Vagina (tissue), 2 donors: ENCODE measurements at regions not wholly inside any gene's neighbourhood (a gene's known extent, or its start where the extent isn't known, plus 50 kb on each side); places are given as distances from the start of the nearest gene placed in this dataset.

Source experiments
- DNase-seq, 2 donors: peaks; one replicate each; pipeline ENCODE4 v3.0.0-alpha.2; 2017; ENCODE audit errors: extremely low spot score in 2 of 2
- H3K27ac ChIP-seq: fragments of 200-600 bp; sonication (generic); one replicate; pipeline ENCODE4 v1.5.1; 2019
- H3K27me3 ChIP-seq: fragments of 200-600 bp; sonication (generic); one replicate; pipeline ENCODE4 v1.5.1; 2019
- H3K36me3 ChIP-seq, 2 donors: fragments of 200-600 bp; sonication (generic); one replicate each; pipeline ENCODE4 v1.5.1; 2017 to 2019
- H3K4me1 ChIP-seq: fragments of 200-600 bp; sonication (generic); one replicate; pipeline ENCODE4 v1.5.1; 2019
- H3K4me3 ChIP-seq, 2 donors: fragments of 200-600 bp; sonication (generic); 1 replicate in 1 of 2; 2 replicates in 1 of 2; pipeline ENCODE4 v1.5.1; 2016 to 2019
- H3K9me3 ChIP-seq: fragments of 200-600 bp; sonication (generic); one replicate; pipeline ENCODE4 v1.5.1; 2019
- POLR2A ChIP-seq, 2 donors: fragments of 450-650 bp; IDR thresholded peaks; one replicate each; pipeline ENCODE4 v1.6.1; 2017; ENCODE audit warnings: antibody characterized with exemption in 2 of 2, mild to moderate bottlenecking in 2 of 2, moderate library complexity in 2 of 2
- POLR2AphosphoS5 ChIP-seq, 2 donors: sonication (generic); formaldehyde crosslinking; IDR thresholded peaks; one replicate each; pipeline ENCODE4 v1.9.0; 2017; ENCODE audit warnings: antibody characterized with exemption in 2 of 2, mild to moderate bottlenecking in 2 of 2, low read depth in 1 of 2; ENCODE audit not compliant: insufficient read depth in 1 of 2
- intact Hi-C: fragments of 100-400 bp; cut with DNase I; formaldehyde crosslinking; loops from one replicate; pipeline ENCODE4 v1.15.1; 2023
- TF ChIP-seq, protein P1 (sequence below), 3 experiments: fragments of 450-650 bp in 2 of 3; fragments of 200-600 bp in 1 of 3; sonication (generic) in 1 of 3; IDR thresholded peaks; one replicate each; pipeline ENCODE4 v1.5.1; 2017 to 2019; ENCODE audit warnings: antibody characterized with exemption in 3 of 3, mild to moderate bottlenecking in 2 of 3, moderate library complexity in 2 of 3

DNA sequence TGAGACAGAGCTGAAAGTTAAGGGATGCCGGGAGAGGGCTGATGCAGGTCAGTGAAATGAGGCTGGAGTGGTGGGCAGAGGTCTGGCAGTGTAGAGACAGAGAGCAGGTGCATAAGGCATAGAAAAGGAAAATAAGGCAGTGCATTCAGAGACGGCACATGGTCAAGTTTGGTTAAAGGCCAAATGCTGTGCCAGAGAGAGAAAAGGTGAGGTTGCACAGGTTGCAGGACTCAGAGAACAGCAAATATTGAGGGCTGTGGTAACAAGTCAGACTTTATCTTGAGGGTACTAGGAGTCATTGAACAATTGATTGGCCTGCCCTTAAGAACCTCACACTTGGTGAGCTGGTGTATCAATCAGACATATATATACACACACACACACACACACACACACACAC is 102.9 kb upstream of the TSHZ2 start:
- Histone ChIP-seq H3K36me3 (no peaks in the 10 kb centered on the region), H3K9me3 (no peaks in the 10 kb centered on the region), H3K27ac (no peak overlapping the region), H3K4me1 (no peaks in the 10 kb centered on the region), H3K27me3 (no peaks in the 10 kb centered on the region), H3K4me3 (no peak overlapping the region)
- TF ChIP-seq, protein P1, sequence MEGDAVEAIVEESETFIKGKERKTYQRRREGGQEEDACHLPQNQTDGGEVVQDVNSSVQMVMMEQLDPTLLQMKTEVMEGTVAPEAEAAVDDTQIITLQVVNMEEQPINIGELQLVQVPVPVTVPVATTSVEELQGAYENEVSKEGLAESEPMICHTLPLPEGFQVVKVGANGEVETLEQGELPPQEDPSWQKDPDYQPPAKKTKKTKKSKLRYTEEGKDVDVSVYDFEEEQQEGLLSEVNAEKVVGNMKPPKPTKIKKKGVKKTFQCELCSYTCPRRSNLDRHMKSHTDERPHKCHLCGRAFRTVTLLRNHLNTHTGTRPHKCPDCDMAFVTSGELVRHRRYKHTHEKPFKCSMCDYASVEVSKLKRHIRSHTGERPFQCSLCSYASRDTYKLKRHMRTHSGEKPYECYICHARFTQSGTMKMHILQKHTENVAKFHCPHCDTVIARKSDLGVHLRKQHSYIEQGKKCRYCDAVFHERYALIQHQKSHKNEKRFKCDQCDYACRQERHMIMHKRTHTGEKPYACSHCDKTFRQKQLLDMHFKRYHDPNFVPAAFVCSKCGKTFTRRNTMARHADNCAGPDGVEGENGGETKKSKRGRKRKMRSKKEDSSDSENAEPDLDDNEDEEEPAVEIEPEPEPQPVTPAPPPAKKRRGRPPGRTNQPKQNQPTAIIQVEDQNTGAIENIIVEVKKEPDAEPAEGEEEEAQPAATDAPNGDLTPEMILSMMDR (IDR thresholded peaks at IDR 0.05): no peak
- TF ChIP-seq POLR2AphosphoS5 (IDR thresholded peaks at IDR 0.05; ENCODE audit: insufficient read depth in 1 of 2, low read depth in 1 of 2) (no peak), POLR2A (IDR thresholded peaks at IDR 0.05) (no peak)
- intact Hi-C loops: no loop called here
- no peak for DNase-seq

DNA sequence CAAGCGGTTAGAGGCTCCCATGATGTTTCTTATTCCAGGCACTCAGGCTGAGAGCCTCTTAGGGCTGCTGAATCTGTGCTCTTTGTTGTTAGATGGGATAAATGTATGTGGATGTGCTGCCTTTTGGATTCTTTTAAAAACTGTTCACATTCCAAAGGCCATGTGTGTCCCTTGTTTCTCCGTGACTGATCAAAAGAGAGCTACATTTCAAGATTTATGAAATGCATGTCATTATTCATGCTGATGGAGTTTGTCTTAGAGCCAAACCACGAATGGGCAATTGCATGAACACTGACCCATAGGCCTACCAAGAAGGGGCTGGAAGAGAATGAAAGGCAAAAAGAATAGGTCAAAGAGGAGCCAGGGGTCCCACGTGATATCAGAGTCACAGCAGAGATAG is 104.9 kb upstream of the TSHZ2 start:
- Histone ChIP-seq H3K36me3 (no peaks in the 10 kb centered on the region), H3K4me1 (no peaks in the 10 kb centered on the region), H3K9me3 (no peaks in the 10 kb centered on the region), H3K27me3 (no peaks in the 10 kb centered on the region), H3K27ac (no peak overlapping the region), H3K4me3 (no peak overlapping the region)
- no peak for DNase-seq
- TF ChIP-seq POLR2A (IDR thresholded peaks at IDR 0.05) (no peak), POLR2AphosphoS5 (IDR thresholded peaks at IDR 0.05; ENCODE audit: insufficient read depth in 1 of 2, low read depth in 1 of 2) (no peak)
- TF ChIP-seq, protein P1 (IDR thresholded peaks at IDR 0.05): no peak
- intact Hi-C loops: no loop called here

DNA sequence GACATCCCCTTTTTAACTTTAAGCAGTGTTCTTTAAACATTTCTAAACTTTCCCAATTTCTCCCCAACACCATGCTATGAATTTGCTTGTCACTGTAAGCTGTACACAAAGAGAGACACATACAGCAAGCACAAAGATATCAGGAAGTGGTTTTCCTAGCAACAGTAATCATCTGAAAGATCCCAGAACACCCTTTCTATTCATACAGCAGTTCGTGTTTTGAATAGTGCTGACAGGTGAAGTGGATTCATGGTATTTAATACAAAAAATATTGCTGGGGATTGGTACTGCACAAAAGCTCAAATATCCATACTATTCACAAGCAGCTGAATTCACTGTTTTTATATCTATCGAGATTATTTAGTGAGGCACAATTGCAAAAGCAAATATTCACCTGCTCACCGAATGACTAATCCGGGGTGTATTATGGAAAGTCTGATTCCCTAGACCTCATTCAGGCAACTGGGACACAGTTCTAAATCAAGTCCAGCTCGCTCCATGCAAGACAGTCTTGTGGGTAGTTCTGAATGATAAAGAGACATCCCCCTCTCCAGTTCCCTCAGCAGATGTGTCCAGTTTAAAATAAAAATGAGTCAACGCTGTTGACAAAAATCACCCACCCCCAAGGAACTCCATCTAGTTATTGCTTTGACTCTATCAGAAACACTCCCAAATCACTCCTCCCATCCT is 107.1 kb upstream of the TSHZ2 start:
- intact Hi-C loops: no loop called here
- TF ChIP-seq, protein P1 (IDR thresholded peaks at IDR 0.05): no peak
- Histone ChIP-seq H3K4me3 (no peak overlapping the region), H3K27me3 (no peaks in the 10 kb centered on the region), H3K9me3 (no peaks in the 10 kb centered on the region), H3K27ac (no peak overlapping the region), H3K36me3 (no peaks in the 10 kb centered on the region), H3K4me1 (no peaks in the 10 kb centered on the region)
- DNase-seq: no peak

DNA sequence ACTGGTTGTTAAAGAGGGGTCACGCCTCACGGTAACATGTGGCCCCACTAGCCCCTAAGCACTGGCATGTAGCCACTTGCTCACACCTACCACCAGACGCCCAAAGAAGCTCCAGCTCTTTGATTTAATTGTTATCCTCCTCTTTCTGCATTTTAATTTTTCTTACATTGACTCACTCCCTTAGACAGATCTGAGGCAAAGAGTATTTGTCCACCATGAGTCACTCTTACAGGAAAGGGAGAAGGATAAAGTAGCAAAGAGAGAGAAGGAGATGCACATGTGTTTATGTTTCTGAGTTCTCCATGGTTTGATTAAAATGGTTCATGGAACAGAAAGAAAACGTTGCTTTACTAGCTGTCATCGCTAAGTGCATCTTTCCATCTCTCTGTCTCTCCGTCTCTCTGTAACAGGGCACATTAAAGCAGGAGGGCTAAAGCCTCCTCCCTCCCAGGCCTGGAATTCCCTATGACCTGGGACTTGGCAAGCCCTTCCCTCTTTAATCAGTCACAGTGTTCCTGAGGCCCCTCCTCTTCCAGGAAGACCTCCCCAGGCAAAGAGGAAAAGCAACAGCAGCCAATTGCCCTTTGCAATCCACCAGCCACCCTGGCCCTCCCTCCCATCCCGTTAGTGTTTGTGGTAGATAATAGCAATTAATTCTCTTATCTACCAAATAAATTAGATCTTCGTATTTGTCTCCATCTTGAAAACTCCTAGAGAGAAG is 112.8 kb upstream of the TSHZ2 start:
- no peak for DNase-seq
- Histone ChIP-seq H3K27ac (peak overlapping the region; percentile 18), H3K36me3 (no peaks in the 10 kb centered on the region), H3K4me1 (peaks cover 5% of the 10 kb centered on the region), H3K4me3 (no peak overlapping the region), H3K9me3 (no peaks in the 10 kb centered on the region), H3K27me3 (no peaks in the 10 kb centered on the region)
- no peak for TF ChIP-seq POLR2A (IDR thresholded peaks at IDR 0.05)
- TF ChIP-seq, protein P1 (IDR thresholded peaks at IDR 0.05): no peak
- no peak for TF ChIP-seq POLR2AphosphoS5 (IDR thresholded peaks at IDR 0.05; ENCODE audit: insufficient read depth in 1 of 2, low read depth in 1 of 2)
- intact Hi-C loops: no loop called here

DNA sequence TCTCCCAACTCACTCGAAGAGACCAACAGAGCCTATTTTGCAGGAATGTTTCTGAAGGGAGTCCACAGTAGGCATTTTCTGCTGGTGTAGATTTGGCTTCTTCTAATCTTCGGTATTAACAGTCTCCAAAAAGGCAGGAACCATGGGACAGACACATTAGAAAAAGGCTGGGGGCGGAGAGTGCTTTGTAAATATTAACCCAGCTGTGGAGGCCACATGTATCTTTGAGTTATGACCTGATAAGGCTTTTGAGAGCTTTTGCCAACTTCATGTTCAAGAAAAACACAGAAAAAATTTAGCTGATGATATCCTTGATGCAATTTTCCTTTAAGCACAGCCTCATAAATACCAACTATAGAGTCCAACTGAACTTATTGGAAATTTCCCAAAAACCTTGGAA is 119.4 kb upstream of the TSHZ2 start:
- TF ChIP-seq POLR2A (IDR thresholded peaks at IDR 0.05): no peak
- no peak for TF ChIP-seq POLR2AphosphoS5 (IDR thresholded peaks at IDR 0.05; ENCODE audit: insufficient read depth in 1 of 2, low read depth in 1 of 2)
- TF ChIP-seq, protein P1 (IDR thresholded peaks at IDR 0.05): no peak
- no peak for DNase-seq
- no peaks in the 10 kb centered on the region for H3K27me3 ChIP-seq
- H3K36me3 ChIP-seq: no peaks in the 10 kb centered on the region
- intact Hi-C loops: no loop called here
- no peaks in the 10 kb centered on the region for H3K9me3 ChIP-seq
- no peaks in the 10 kb centered on the region for H3K4me1 ChIP-seq
- H3K4me3 ChIP-seq: no peak overlapping the region
- H3K27ac ChIP-seq: no peak overlapping the region
